Astrocyte of the hippocampus (primary cell): ENCODE measurements at regions not wholly inside any gene's neighbourhood (a gene's known extent, or its start where the extent isn't known, plus 50 kb on each side); places are given as distances from the start of the nearest gene placed in this dataset.
"Not testable (repeated sequence)": the region's sequence is repeated elsewhere in the genome, so short reads cannot be mapped to it uniquely, and the experiment has no call there.

Experiments
- DNase-seq: peaks from one replicate; pipeline ENCODE4 v3.0.0; 2011; ENCODE audit warnings: low read depth, low spot score

DNA sequence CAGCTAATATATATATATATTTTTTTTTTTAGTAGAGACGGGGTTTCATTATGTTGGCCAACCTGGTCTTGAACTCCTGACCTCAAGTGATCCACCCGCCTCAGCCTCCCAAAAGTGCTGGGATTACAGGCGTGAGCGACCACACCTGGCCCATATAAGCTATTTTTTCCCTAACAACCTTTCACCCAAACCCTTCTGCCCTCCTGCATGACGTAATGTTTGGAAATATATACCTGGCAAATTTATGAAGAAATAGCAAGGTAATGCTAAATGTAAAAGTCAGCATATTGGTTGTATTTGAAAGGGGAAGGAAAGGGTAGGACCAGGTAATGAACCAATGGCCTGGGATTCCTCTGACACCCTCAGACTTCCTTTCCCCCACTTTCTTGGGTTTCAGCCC, 325.5 kb upstream of the ARID1B start:
- DNase-seq: no peak

DNA sequence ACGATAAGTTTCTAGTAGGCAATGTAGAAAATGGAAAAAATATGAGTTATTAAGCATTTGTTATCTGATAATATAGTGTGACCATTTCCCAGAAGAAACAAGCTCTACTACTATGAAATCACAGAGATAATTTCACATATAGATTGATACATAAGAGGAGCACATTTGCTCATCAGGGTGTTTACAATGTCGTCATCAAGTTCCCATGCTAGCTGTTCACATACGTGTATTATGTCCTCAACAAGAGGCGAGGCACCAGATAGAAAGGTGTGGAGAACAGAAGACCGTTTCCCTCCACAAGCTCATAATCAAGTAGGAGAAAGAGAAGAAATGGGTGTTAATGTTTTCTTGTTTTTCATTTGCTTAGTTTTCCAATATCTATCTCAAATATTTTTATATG, 326.1 kb upstream of the ARID1B start:
- DNase-seq: no peak

DNA sequence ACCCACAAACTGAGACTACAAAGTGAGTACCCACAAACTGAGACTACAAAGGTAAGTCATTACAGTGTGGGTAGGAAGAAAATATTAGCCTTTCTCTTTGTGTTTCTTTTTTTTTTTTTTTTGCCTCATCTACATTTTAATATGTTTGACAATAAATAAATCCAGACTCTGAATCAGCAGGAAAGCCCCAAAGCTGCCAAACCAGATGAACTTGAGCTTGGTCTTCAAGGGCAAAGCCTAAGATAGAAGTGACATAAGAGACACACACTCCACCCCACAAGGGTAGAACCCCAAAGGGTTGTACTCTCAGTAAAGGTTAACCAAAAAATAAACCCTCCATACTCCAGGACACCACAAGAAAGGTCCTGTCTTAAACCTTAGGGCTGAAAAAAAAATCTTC, 326.8 kb upstream of the ARID1B start:
- DNase-seq: no peak

DNA sequence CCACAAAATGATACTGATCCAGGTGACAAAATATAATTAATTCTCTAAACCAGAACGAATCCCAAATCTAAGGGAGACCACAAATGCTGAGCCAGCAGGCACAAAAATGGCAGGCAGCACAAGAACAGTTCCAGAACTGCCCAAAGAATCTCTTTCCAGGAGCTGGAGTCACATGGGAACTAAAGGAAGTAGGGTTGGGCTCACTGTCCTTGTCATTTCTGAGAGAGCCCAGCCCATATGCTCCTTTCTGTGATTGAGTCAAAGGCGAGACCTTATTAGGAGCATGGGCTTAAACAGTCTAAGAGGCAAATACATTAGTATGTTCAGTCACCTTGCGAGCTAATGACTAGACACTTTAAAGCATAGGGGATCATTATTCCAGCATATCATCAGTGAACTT, 327.6 kb upstream of the ARID1B start:
- peak; percentile 9 for DNase-seq

DNA sequence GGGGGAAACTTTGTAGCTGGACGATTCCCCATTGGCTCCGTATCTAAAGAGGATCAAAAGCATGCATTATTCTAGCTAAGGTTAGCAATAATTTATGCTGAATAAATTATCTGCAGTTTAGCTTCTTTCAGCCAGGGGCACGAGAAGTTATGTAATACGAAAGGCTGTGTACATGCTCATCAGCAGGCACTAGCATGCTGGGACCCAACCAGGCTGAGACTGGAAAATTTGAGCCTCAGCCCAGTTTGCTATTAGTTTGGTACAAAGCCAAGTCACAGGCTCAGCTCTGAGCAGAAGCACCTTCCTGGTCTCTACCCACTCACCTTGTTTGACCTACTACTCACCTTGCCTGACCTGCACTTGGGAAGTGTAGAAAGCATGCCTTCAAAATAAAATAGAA, 328.1 kb upstream of the ARID1B start:
- peak; percentile 24 for DNase-seq

DNA sequence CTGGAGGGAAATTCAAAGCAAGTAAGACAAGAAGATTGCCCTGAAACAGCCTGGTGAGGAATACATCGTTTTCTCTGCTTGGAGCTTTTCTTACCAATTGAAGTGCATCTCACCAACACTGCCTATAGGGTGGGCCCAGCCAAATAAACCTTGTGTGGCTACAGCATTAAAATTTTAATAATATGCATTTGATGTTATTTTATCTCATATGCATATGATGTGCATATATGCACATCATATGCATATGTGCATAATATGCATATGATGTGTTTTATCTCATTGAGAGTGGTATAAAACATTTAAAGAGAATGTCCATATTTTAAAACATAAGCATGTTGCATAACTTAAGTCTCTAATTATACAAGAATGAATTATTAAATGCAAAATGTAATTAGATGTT, 328.6 kb upstream of the ARID1B start:
- no peak for DNase-seq

DNA sequence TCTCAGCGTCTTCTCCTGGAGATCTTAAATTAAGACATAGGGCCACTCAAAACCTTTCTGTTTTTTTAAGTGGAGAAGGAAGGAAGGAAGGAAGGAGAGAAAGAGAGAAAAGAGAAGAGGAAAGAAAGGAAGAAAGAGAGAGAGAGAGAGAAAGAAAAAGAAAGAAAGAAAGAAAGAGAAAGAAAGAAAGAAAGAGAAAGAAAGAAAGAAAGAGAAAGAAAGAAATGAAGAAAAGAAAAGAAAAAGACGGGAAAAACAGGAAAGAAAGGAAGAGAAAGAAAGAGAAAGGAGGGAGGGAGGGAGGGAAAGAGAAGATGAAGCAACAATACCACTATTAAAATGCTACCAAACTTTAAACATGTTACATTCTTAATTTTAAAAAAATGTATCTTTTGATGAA, 336.5 kb upstream of the ARID1B start:
- DNase-seq: no peak

DNA sequence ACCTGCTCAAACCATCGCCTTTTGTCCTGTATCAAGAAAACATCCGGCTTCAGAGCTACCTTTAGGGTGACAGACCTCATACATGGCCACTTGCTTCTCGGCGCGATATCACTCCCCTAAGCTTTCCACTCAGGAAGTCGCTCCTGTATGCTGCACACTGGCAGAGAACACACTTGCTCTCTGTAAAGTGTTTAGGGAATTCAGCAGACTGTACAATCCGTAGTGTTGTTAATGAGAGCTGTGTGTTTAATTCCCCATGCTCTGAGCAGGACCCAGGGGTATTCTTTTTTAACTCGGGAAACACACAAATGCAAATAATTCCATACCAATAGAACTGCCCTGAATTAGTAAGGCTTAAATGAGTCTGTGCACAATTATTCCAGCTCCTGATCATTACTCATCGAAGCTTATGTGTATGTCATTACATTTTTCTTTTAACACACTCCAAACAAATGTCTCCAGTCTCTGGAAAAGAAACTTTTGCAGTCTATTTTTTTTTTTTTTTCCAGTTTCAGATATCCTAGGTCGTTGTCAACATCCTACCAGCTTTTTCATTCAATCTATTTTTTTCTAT, 338.7 kb upstream of the ARID1B start:
- DNase-seq: no peak

DNA sequence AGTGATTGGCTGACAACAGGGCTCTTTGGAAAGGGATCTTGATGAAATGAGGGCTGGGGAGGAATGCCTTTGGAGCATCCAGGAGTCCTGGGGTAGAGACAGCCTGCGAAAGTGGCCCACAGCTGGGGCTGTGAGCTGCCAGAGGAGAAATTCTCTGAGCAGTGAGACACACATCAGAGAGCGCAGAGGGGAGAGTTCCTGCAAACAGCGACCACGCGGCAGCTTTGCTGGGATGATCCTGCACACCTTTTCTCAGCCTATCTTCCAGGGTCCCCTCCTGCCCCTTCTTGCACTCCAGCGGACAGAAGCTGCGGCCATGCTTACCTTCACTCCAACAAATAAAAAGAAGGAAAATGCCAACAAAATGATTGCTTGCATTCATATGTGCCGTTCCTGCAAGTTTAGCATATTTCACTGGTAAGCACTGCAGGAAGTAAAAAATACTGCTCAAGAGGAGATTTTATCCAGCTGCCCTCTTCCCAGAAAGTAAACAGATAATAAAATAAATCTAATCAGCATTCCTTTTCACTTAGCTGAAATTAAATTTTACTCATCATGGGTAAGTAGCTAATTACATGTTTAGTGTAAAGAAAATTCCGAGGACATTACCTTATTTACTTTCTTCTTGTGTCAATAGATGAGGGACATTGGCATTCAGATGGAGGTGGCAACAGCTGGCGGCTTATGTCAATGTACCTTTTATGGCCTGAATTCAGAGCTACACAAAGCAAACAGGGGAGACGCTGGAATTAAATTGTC, 339.9 kb upstream of the ARID1B start:
- no peak for DNase-seq

DNA sequence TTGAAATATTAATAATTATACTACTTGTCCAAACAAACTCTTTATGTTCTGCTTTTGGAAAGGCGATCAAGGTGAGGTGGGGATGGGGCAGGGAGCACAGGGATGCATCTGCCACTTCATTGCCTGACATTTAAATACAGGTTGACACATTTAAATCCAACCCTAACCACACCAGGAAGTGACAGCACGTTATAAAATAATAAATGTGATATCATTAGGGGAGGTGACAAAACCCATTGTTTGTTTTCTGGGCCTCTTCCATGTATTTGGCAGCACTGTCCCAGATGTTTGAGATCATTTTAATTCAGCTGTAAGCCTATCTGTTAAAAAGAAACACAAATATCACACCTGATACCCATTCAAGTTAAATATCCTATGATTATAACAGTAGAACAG, 342.4 kb upstream of the ARID1B start:
- no peak for DNase-seq

DNA sequence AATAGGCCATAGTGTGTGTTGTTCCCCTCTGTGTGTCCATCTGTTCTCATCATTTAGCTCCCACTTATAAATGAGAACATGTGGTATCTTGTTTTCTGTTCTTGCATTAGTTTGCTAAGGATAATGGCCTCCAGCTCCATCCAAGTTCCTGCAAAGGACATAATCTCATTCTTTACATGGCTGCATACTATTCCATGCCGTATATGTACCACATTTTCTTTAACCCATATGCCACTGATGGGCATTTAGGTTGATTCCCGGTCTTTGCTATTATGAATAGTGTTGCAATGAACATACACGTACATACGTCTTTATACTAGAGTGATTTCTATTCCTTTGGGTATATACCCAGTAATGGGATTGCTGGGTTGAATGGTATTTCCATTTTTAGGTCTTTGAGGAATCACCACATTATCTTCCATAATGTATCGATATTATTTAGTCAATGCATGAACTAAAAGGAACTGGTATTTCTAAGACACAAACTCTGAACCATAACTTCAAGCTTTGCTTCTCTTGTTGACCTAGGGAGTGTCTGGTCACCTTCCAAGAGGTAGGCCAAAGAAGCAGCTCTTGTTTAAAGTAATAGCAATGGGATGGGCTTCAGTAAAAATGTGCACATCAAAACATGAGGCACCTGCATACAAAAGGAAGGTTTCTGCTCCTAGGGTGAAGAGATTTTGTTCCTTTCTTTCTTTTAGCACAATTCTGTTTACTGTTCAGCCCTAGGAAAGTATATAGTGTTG, 343.0 kb upstream of the ARID1B start:
- no peak for DNase-seq

DNA sequence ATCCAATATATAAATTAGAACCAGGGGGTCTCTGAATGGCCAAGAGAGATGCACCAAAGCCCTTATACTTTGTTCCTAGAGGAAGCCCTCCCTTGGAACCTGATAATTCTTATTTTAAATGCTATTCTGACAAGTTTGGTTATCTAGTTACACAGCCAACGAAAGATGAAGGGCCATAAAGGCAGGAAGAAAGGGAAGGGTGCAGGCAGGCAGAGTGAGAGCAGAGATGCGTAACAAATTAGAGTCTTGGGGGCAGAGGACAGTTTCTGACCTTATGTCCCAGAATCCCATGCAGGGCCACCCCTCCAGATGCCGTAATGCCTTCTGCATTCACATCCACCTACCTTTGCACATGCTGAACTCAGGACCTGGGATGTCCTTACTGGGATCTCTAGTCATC, 344.6 kb upstream of the ARID1B start:
- DNase-seq: no peak

DNA sequence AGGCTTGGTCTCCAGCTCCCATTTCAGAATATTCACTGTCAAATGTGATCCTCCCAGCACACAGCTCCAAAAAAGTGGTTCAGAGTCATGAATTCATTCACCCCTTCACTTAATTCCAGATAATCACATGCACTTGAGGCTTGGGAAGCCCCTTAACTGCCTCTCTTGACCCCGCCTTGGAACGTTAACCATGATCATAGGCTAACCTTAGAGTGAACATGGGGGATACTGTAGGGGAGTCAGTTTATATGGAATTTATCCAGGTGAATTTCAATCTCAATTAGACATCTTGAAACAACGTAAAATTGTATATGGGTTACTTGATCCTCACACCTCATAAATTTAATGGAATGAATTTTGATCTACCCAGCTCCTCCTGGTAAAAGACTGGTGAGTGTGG, 346.8 kb upstream of the ARID1B start:
- no peak for DNase-seq

DNA sequence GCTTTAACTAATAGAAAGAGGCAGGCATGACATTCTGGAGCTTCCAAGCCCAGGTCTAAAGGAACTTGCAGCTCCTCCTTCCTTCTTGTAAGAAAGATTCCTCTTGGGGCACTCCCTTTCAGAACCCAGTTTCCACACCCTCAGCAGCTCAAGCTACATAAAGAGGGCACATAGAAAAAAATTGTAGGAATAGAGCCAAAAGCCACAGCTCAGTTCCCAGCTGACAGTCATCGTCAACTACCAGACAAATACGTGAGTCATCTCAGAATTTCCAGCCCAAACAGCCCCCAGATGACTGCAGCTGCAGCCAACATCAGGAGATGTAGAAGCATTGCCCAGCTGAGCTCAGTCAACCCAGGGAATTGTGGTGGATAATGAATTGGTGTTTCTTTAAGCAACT, 349.8 kb upstream of the ARID1B start:
- DNase-seq: peak; percentile 94

DNA sequence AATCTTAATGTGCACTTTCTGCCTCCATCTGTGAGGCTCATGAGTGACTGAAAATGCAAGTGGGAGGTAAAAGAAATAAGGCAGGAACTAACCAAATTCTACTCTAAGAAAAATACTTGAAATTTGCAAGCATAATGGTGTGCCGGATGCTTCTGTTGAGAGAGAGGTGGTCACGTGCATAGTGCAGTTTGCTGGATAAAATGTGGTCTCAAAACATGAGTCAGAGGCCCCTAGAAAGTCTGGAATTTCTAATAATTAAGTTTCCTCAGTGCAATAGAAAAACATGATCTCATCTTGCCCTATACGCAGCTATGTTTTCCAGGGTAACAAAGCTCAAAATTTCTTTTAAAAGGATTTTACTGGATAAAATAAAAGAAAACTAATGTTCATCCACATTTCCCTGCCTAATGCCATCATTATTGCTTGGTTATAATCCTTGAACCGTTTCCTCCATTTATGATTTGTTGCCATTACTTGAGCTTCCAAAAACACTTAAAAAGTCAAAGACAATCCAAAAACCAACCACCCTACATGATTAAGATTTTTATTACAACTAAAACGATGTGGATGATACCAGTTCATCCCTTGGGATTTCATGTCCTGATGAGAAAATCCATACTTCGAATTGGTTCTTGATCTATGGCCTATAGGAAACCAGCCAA, 351.7 kb upstream of the ARID1B start:
- DNase-seq: peak; percentile 93

DNA sequence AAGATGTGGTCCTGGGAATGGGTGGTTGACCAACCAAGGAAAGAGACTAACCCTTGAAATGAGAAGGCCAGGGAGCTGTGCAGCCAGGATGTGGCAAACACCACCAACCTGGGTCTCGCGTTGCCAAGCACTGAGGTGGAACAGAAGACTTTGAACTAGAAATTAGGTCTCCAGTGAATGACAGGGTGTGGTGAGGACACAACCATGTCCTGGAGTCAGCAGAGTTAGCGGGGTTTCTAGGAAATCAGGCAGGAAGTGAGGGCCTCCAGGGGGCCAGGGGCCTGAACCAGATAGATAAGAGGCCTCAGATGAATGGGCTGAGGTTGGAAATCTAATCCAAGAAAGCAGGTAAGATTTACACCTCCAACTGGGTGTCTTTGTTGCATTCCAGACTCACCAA, 353.3 kb upstream of the ARID1B start:
- DNase-seq: no peak

DNA sequence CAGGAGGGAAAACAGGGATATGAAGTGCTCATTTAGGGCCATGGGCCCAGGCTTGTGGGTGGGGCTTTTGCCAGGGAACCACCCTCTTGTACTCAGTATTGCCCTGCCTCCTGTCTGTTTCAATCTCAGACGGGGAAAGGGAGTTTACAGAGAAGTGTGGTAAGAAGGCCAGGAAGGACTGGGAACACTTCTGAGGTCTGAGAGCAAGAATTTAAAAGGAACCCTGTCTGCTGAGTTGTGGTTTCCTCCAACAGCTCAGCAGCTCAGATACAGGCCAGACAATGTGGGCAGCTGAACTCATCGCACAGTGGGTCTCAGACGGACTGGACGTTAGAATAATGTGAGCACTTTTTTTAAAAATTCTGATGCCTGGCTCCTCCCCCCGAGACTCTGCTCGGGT, 354.1 kb upstream of the ARID1B start:
- peak; percentile 57 for DNase-seq

DNA sequence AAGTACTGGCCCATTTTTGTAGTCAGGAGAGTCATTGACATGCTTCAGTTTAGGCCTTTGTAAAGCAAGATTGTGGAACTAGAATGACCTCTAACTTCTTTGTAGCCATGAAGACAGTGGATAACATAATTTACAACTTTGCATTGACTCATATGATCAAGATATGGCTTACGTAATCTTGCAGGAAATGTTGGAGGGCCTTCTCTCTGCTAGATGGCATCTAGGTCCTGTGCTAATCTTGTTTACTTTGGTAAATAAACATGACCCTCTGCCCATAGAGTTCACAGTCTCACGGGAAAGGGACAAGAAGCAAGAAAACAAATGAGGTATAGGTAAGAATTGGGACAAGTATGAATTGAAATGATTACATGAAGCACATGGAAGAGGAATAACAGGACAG, 355.2 kb upstream of the ARID1B start:
- DNase-seq: no peak

DNA sequence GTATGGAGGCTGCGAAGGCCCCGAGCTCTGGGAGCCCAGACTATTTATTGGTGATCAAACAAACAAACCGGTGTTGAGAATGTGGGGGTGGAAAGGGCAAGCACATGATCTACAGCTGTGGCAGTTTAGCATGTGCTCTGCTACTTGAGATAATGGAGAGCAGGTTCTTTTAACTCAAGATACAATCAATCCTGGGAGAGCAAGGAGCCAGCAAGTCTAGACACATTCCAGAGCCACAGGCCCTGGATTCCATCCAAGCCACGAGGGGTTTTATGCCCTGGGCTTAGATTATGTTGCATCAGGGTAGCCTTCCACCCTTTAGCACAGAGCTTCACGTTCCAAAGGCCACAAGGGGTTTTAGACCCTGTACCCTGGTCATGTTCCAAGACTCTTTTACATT, 355.9 kb upstream of the ARID1B start:
- DNase-seq: not testable (repeated sequence)

DNA sequence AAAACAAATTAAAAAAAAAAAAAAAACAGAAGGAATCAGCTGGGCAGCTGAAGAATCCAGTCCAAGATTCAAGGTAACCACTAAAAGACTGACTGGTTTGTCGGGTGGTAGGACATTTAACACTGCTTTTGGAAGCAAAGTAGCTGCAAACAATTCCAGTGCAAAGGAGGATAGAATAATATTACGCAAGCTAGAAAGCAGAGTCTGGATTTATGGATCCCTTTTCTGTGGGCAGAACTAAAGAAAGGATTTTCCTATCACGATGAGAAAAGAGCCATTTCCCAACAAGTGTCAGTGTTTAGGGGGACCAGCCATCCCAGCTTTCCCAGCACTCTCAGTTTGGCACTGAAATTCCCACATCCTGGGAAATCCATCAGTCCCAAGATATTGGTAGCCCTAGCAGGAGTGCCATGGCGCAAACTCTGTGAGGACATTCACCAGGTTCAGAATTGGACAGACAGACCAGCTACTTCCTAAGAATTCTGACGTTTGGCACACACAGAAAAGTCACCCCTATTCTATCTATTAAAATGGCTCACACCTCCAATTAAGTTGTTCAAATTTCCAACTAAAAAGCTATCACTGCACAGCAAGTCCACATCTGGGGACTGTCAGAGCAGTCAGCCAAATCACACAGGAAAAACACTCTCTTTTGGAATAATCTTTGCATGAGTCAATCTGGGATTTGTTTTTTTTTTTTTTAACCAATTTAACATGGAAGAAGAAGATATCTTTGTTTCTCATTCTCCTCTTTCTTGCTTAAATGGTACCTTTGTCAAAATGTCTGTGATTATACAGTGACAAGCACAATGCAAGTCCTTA, 356.8 kb upstream of the ARID1B start:
- DNase-seq: no peak

DNA sequence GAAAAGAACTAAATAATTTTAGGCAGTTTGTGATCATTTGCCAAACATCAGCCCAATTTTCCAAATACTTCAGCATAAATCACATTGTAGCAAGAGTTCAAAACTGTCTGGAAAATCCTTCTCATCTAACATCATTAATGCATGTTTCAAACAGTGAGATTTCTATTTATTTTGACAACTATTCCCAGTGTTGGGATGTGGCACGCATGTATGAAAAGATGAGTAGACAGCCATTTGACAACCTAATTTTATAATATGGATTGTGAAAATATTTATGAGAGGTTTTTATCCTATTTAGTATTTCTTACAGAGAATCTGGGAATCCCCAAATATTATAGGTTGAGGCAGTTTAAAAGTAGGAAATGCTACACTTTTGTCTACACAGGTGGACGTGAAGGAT, 357.6 kb upstream of the ARID1B start:
- no peak for DNase-seq

DNA sequence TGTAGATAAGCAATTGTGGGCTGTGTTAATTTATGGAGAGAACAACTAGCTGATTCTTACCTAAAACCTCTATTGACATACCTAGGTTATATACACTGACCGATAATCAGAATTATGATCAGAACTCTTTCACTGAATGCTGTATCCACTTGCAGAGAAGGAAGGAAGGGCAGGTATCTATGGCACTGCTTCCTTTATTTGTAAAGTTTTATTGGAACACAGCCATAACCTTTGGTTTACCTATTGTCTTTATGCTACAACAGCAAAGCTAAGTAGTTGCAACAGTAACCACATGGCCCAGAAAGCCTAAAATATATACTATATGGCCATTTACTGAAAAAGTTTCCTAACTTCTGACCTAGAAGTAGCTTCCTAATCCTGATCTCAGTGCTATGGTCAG, 358.9 kb upstream of the ARID1B start:
- DNase-seq: no peak
